ENCODE measurements at regions not wholly inside any gene's neighbourhood (a gene's known extent, or its start where the extent isn't known, plus 50 kb on each side); places are given as distances from the start of the nearest gene placed in this dataset.

- H3K27me3 Mint-ChIP-seq (ENCODE audit: low read depth in 3 of 3): peaks cover 0 to 6% (median 3%) of the 10 kb centered on the region in 3 donors
- intact Hi-C loops (cut with micrococcal nuclease): no loop called here
Observed at GRCh38 chr7:138235207-138235606, 158.9 kb downstream of the AKR1D1 start.

GRCh38 chr7:138237995-138238394, 161.7 kb downstream of the AKR1D1 start:
- no peak overlapping the region for H2AFZ ChIP-seq (ENCODE audit: insufficient read depth, low read depth, low read length, poor library complexity, severe bottlenecking)
- peaks cover 0 to 3% of the 10 kb centered on the region in 2 donors for H3K36me3 Mint-ChIP-seq
- no peak overlapping the region for H3K27ac ChIP-seq (ENCODE audit: low read depth in 1 of 2, low read length in 2 of 2)
- no peaks in the 10 kb centered on the region for H3K79me2 ChIP-seq (ENCODE audit: insufficient read depth, low read length)
- H3K4me3 Mint-ChIP-seq: no peak overlapping the region
- no peak for TF ChIP-seq CTCF (IDR thresholded peaks at IDR 0.05)
- no peak overlapping the region for H3K9ac ChIP-seq (ENCODE audit: insufficient read depth, low read length, poor library complexity, severe bottlenecking)
- H3K27me3 ChIP-seq (ENCODE audit: control insufficient read depth in 2 of 2, insufficient read depth in 2 of 2, low read length in 2 of 2): no peaks in the 10 kb centered on the region
- peaks cover 7 to 10% of the 10 kb centered on the region in 2 donors for H3K4me1 ChIP-seq (ENCODE audit: control insufficient read depth in 1 of 2, insufficient read depth in 2 of 2, low read length in 2 of 2)
- no peak for DNase-seq
- H3K27me3 Mint-ChIP-seq (ENCODE audit: low read depth in 3 of 3): peaks cover 0 to 6% (median 1%) of the 10 kb centered on the region in 3 donors
- intact Hi-C loops (cut with micrococcal nuclease): no loop called here
- no peak overlapping the region for H3K27ac Mint-ChIP-seq
- H4K20me1 ChIP-seq (ENCODE audit: insufficient read depth, low read length): no peaks in the 10 kb centered on the region
- H3K36me3 ChIP-seq (replicated peaks in 1 of 2; ENCODE audit: control insufficient read depth in 1 of 2, insufficient read depth in 2 of 2, low read length in 2 of 2): no peaks in the 10 kb centered on the region
- no peak overlapping the region for H3K4me2 ChIP-seq (replicated peaks; ENCODE audit: extremely low read depth, low read length, poor library complexity, severe bottlenecking)
- H3K4me3 ChIP-seq (replicated peaks in 1 of 3; ENCODE audit: low read depth in 2 of 3, low read length in 3 of 3): peak overlapping the region in 1 of 3 experiments; percentile 26
- peaks cover 8 to 32% (median 25%) of the 10 kb centered on the region in 7 donors for H3K9me3 Mint-ChIP-seq
- 89% methylated on average over 3 of the region's 5 CpGs for WGBS (ENCODE audit: insufficient coverage)
- H3K9me3 ChIP-seq (replicated peaks in 1 of 2; ENCODE audit: control insufficient read depth in 1 of 2, insufficient read depth in 1 of 2, low read length in 2 of 2): peaks cover 13 to 19% of the 10 kb centered on the region in 2 donors
- H3K4me1 Mint-ChIP-seq: peaks cover 13% of the 10 kb centered on the region

More at GRCh38 chr7:138235207-138235606, 158.9 kb downstream of the AKR1D1 start:
- Mint-ChIP-seq H3K27ac (peak overlapping the region in 1 of 7 donors; percentile 32), H3K4me1 (peaks cover 13% of the 10 kb centered on the region), H3K9me3 (peaks cover 14 to 41% (median 28%) of the 10 kb centered on the region in 7 donors), H3K4me3 (no peak overlapping the region), H3K36me3 (peaks cover 0 to 3% of the 10 kb centered on the region in 2 donors)
- no peaks in the 10 kb centered on the region for H3K79me2 ChIP-seq (ENCODE audit: insufficient read depth, low read length)
- no peaks in the 10 kb centered on the region for H3K36me3 ChIP-seq (replicated peaks in 1 of 2; ENCODE audit: control insufficient read depth in 1 of 2, insufficient read depth in 2 of 2, low read length in 2 of 2)
- no peaks in the 10 kb centered on the region for H3K27me3 ChIP-seq (ENCODE audit: control insufficient read depth in 2 of 2, insufficient read depth in 2 of 2, low read length in 2 of 2)
- H3K27ac ChIP-seq (ENCODE audit: low read depth in 1 of 2, low read length in 2 of 2): no peak overlapping the region
- peaks cover 7 to 10% of the 10 kb centered on the region in 2 donors for H3K4me1 ChIP-seq (ENCODE audit: control insufficient read depth in 1 of 2, insufficient read depth in 2 of 2, low read length in 2 of 2)
- peak overlapping the region; percentile 11 for H2AFZ ChIP-seq (ENCODE audit: insufficient read depth, low read depth, low read length, poor library complexity, severe bottlenecking)
- DNase-seq: no peak
- no peak overlapping the region for H3K4me2 ChIP-seq (replicated peaks; ENCODE audit: extremely low read depth, low read length, poor library complexity, severe bottlenecking)
- no peaks in the 10 kb centered on the region for H4K20me1 ChIP-seq (ENCODE audit: insufficient read depth, low read length)
- 100% methylated on average over 2 of the region's 3 CpGs for WGBS (ENCODE audit: insufficient coverage)
- H3K9ac ChIP-seq (ENCODE audit: insufficient read depth, low read length, poor library complexity, severe bottlenecking): no peak overlapping the region
- peaks cover 17 to 19% of the 10 kb centered on the region in 2 donors for H3K9me3 ChIP-seq (replicated peaks in 1 of 2; ENCODE audit: control insufficient read depth in 1 of 2, insufficient read depth in 1 of 2, low read length in 2 of 2)
- TF ChIP-seq CTCF (IDR thresholded peaks at IDR 0.05): no peak
- H3K4me3 ChIP-seq (replicated peaks in 1 of 3; ENCODE audit: low read depth in 2 of 3, low read length in 3 of 3): no peak overlapping the region

All from CD14-positive monocyte (primary cell).